Inflammatory macrophage treated with lipopolysaccharide for 4 hours (primary cell): ENCODE measurements at regions not wholly inside any gene's neighbourhood (a gene's known extent, or its start where the extent isn't known, plus 50 kb on each side); places are given as distances from the start of the nearest gene placed in this dataset.
A peak's percentile ranks its signal among the peaks of the same experiment; 100 is the strongest.

Source experiments
- DNase-seq: peaks from one replicate; pipeline ENCODE4 v3.0.0-alpha.2; 2020

DNA sequence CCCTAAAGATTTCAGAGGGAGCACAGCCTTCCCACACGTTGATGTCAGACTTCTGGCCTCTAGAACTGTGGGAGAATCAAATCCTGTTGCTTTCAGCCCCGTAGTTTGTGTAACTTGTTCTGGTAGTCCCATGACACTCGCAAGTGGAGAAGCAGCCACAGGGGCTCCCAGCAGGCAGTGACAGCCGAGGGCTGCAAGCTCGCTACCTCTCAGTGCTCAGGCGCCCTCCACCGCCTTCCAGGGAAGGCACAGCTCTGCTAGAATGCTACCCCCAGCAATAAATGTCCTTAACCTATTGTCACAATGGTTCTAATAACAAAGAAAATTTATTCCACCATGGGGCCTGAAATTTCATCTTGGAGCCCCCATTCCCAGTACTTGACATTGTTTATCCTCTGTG is 143.1 kb upstream of the ZNF236 start:
- no peak for DNase-seq

DNA sequence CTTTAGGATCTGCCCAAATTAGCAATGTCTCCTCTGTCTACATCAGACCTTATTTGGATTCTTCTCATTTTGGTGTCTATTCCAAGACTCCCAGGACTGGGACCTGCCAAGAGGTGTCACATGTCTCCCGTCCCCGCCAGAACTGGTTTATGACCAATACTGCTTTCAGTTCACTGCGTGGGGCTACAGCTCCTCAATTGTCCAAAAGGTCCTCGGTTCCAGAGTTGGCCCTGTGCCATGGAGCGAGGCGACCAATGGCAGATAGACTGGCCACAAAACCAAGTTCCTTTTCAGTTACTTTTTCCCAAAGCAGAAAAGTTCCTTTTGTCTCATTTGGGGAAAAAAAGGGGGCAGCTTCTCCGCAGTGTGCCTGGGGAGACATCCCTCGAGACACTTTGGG is 144.1 kb upstream of the ZNF236 start:
- DNase-seq = no peak

DNA sequence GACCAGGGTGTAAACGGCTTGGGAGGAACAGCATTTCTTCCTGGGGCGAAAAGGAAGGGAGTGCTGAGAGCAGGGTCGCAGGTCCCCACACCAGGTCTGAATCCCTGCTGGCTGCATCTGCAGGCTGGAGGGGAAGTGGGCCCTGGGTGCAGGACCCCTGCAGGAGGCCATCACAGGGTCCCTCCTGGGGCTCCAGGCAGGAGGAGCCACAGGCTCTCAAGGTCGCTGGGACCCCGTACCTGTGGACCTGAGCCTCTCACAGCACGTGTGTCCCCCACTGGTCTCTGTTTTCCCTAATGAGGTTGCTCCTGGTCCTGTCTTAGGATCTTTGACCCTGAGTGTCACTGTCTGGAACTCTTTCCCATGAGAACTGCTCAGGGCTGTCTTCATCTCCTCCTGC is 147.8 kb upstream of the ZNF236 start:
- no peak for DNase-seq

DNA sequence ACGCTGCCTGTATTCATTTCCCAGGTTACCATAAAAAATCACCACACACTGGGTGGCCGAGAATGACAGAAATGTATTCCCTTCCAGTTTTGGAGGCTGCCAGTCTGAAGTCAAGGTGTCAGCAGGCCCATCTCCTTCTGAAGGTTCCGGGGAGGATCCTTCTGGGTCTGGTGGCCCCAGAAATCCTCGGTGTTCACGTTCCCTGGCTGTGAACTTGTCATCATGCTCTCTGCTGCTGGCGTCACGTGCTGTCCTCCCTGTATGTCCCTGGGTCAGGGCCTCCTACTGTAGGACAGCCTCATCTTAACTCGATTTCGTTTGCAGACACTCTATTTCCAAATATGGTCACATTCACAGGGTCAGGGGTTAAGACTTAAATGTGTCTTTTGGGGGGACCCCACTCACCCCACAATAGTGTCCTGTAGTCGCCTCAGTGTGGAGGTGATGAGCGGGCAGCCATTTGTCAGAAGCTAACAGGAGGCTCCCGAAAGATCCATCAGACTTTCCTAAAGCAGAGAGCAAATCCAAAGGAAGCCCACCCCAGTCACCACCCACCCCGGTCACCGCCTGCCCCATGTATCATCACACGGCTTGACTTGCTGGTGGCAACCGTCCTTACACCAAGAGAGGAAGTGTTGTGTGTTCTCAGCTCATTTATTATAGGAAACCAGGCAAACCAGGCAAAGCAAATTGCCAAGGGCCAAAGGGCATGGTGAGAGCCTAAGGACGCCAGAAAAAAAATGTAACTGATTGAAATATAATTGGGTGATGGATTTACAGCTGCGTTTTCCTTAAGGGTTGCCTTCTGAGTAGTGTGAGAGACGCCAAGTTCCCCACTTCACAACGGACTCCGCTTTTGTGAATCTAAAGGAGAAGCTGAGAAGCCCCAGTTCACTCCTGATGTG is 148.8 kb upstream of the ZNF236 start:
- DNase-seq = no peak

DNA sequence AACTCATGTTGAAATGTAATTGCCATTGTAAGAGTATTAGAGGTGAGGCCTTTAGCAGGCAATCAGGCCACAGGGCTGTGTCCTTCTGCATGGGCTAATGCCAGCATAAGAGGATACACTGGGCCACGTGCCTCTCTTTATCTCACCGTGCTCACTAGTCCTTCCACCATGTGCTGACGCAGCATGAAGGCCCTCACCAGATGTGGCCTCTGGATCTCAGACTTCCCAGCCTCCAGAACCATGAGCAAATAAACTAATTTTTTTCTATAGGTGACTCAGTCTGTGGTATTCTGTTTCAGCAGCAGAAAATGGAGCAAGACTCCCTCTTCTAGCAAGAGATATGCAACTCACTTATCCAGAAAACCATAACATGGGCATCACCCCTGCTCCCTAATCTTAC is 149.7 kb upstream of the ZNF236 start:
- no peak for DNase-seq

DNA sequence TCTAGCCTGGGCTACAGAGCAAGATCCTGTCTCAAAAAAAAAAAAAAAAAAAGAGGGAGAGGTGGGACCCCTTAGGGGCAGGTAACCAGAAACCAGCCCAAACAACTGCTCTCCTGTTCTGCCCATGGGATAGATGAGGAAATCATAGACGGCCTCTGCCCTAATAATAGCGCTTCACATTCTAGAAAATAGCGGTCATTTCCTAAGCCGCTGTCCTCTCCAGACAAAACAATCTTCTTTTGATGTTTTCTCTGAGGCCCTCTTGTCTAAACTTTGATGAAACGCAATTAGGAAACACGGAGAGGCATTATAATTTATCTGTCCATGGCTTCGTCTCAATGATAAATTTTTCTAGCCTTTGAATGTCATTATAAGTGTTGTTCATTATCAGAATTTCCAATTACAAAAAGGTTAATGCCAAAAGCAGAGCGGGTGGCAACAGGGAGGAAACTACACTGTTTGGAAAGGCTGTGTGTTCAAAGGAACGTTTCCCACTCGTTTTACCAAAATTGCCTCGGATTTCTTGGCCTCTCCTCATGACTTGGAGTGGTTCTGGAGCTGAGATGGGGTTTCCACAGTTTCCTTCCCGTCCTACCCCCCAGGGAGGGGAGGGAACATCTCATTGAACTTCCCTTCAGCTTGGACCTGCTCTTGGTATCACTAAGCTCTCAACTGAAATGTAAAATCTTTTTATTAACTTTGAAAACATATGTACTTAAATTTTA is 151.6 kb upstream of the ZNF236 start:
- DNase-seq = no peak

DNA sequence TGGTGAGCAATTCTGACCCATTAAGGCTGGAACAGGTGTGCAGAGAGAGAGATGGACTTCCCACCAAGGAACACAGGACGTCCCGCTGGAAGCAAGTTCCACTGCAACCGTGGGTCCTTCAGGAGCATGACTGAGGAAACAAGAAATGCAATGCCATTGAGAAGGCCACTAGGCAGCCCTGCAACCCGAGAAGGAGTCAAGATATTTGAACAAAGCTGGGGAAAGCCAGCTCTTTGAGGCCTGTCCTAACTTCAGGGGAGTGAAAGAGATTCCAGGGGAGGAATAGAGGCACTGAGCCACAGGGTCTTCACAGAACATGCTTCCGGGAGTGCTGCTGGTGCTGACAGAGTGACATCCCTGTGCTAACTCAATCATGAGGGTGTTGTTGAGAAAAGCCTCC is 153.8 kb upstream of the ZNF236 start:
- no peak for DNase-seq

DNA sequence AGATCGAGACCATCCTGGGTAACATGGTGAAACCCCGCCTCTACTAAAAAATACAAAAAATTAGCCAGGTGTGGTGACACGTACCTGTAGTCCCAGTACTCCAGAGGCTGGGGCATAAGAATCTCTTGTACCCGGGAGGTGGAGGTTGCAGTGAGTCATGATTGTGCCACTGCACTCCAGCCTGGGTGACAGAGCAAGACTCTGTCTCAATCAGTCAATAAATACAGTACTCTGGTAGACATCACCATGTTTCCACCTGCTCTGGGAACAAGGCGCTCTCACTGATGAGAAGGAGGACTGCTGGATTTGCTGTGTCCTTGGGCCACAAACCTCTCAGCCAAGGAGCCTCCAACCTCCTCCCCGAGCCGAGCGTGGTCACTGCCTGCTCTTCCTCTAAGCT is 154.2 kb upstream of the ZNF236 start:
- DNase-seq = no peak

DNA sequence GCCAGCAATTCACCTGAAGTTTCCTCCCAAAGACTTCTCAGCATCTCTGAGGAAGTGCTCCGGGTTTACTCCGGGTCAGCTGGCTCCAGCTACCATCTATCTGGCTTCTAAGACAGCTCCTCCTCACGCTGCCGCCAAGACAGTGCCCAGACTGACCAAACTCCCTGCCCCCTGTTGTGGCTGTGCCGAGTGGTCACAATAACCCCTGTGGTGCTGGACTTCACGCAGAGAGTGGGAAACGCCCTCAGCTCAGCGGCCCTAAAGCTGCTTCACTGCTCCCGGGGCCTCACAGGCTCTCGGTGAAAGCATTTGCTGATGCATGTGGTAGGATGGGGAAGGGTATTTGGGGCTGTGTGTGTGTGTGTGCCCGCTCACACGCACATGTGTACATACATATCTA is 154.8 kb upstream of the ZNF236 start:
- DNase-seq = no peak

DNA sequence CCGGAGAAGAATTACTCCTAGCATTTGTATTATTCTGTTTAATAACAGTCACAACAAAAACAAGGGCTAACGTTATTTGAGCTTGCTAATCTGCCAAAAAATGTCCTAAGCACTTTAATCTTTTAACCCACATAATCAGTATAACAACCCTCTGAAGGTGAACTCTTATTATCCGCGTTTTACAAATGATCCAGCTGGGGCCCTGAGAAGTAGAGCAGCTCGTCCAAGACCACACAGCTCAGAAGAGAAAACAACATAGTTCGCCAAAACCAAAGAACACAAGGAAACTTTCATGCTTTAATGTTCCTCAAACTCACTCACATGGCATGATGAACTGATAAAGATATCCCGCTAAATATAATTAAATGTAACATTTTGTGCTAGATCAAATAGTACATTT is 159.7 kb upstream of the ZNF236 start:
- no peak for DNase-seq

DNA sequence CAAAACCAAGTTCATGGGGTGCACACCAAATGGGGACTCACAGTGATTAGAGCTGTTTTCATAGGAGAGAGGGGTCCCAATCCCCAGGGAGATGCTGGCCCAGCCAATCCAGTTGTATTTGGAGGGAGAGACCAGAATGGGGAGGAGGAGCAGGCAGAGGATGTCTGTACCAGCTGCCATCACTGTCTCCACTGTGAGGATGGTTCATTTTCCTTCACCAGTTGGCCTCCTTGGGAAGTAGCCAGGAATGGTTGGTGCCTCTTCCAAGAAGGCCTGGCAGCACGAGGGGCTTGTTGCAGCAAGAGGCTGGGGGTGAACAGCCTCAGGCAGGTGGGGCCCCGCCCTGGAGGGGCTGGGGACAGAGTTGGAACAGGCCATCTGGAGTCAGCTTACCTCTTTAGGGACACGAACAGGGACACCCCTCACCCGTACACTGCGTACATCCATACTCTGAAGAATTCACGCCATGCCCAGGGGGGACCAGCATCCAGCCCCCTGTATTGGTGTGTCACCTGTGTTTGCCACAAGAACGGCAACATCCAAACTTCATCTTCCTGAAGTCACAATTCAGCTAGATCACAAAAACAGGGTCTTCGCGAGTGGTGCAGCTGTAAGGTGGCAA is 161.7 kb upstream of the ZNF236 start:
- no peak for DNase-seq

DNA sequence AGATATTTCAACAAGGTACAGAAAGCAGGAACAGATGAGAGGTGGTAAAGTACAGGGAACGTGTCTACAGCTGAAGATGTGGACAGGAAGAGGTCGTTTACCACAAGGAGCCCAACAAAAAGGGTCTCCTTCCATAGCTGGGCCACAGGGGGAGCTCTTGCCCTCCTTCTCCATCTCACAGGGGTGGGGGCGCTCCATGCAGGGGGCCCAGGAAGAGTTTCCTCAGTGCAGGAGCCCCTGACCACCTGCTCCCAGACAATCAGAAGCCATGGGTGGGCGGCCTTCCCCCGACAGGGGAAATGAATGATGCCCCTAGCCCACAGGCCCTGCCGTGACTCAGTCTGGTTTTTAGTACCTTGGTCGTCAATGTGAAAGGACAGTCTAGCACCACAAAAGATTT is 163.6 kb upstream of the ZNF516 start:
- DNase-seq = no peak

DNA sequence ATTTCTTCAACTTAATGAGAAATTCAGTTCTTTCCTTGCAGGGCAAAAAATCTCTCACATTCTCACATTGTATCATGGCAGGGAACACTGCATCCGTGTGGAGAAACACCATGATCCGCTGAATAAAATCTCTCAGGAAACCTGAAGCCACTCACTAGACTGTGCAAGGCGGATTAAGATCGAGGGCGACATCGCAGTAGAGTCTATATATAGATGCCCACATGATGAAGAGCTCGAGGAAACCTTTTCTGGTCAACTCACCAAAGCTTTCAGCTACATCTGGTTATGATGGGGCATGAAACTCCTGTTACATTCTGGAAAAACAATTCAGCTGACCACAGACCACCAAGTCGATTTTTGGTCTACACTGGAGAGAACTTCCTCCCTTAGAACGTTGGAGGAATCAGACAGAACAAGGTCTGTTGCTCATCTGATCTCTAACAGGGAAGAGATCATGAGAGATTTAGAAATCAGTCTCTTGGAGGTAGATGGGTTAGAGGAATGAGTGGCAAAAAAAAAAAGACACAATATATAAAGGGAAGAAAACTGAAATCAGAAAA is 162.9 kb upstream of the ZNF516 start:
- DNase-seq = no peak

DNA sequence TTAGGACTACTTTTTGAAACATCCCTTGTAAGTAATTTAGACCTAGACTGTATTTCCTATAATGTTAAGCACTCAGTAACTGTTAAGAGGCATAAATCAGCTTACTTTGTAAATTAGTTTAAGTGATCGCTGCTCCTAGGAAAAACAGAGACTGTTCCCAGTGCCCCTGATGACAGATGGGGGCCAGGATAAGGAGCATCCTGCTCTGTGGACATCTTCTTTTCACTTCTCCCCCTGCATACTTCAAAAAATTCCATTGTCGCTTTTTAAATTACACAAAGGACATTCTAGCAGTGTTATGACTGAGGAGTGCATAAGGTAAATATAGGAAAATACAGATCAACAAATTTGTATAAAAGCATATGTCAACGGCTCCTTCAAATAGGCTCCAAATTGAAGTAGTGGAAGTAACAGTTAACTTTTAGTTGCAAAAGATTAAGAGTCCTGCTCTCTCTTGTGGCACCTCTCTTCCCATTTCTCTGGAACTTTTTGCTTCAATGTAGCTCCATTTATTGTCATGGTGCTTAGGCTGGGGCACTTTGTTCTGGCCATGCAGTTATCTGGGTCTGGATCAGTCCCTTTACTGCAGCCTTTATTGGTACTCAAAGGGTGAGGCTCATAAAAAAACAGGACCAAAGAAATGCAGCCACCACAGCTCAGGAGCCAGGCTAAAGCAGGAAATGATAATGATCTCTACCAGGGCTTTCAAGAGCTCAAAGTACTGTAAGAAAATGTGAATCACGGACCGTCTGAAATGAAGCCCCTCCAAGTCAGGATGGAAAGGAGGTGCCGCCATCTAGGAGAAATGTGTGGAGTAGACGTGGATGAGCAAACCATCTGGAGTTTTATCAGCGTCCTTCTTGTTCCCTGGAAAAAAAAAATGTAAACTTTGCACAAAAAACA is 162.1 kb upstream of the ZNF516 start:
- DNase-seq = no peak

DNA sequence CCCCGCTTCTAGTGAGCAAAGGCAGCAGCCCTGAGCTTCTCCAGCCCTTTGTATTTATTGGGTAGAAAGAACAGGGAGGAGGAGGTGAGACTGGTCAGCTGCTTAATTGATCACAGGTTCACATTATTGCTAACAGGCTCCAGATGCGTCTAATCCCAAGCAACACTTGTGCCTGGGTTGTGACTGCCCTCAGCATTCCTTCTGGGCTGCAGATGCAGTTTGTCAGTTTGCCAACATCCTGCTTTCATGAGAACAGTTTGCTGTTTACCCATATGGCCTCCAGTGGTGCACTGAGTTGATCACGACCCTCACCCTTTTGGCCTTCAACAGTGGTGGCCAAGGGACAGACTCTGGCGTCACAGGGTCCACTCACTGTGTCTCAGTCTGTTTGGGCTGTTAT is 159.5 kb upstream of the ZNF516 start:
- DNase-seq = no peak

DNA sequence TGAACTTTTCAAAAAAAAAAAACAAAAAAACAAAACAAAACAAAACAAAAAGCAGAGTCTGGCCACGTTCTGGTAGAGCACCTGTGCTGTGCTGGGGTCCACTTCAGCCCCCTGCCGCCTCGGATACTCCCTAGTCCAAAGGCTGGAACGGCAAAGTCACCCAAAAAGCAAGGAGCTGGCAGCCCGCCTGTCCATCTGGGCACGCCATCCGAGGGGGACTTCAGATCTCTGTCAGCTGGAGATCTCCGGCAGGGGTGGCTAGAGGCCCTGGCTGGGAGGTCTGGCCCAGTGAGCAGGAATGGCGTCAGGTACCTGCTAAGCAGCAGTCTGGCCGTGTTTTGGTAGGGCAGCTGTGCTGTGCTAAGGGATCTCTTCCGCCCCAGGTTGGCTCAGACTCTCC is 152.3 kb upstream of the ZNF516 start:
- no peak for DNase-seq

DNA sequence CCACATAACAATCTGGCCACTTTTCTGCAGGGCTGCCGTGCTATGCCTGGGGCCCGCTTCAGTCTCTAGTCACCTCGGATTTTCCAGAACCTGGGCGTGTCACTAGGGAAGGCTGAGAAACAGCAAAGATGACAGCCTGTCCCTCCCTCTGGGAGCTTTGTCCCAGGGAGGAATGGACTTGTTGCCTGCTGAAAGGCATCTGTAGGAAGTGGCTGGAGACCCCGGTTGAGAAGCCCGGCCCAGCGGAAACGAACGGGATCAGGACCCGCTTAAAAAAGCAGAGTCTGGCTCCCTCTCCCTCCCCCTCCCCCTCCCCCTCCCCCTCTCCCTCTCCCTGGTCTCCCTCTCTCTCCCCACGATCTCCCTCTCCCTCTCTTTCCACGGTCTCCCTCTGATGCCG is 149.5 kb upstream of the ZNF516 start:
- DNase-seq = no peak

DNA sequence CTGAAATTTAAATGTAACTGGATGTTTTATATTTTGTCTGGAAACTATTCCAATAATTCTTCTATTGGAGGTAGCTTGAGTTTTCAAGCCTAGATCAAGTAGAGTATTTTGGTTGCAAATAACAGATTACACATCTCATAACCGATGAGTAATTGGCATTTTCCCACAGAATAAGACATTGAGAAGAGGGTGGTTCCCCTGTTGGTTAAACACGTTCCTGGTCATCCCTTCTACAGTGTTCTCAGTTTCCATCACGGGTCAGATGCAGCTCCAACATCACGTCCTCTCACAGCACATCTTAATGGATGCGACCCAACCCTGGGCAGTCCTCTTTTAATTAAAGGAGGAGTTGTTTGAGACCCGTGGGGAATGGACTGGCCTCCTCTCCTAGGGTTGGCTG is 149.0 kb upstream of the ZNF516 start:
- DNase-seq = no peak

DNA sequence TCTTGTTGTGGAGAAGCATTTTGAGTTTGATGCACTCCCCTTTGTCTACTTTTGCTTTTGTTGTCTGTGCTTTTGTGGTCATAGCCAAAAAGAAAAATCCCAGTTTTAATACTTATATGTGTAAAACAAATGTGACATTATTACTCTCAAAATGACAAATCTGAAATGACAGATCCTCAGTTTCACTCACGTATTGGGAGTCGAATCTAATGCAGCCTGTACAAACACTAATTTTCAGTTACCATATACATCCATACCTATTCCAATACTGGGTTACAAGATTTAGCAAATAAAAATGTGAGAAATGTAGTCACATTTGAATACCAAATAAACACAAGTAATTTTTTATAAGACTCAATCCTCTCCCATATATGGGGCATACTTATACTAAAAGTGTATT is 148.2 kb upstream of the ZNF516 start:
- no peak for DNase-seq

DNA sequence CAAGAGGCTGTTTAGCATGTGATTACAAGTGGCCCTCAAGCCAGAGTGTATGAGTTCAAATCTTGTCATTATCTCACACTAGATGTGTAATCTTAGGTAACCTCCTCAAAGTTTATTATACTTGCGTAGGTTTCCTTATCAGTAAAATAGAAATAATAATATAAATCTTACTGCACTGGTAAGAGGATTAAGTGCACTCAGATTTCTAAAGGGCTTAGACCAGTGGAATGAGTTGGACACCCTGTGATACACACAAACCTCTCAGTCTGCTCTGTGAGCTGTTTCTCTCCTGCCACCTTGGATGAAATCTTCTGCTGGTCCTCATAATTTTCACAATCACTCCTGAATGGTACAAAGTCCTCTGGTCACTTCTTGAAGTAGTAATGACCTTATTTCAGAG is 145.4 kb upstream of the ZNF516 start:
- DNase-seq = no peak

DNA sequence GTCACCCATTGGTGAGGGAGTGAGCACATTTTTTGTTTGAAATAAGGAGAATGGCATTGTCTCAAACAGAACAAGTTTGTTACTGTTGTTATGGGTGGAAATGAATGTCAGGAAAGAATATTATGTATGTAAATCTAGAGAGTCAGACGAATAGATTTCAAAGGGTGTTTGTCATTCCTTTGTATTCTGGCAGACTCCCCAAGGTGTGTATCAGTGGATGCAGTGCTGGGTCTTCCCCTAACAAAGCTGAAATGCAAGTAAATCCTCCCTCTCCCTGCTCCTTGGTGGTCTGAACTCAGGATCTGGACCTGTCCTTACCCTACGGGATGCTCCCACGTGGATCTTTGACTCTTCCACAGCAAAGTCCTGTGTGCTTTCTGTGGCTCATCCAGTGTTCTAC is 139.5 kb upstream of the ZNF516 start:
- DNase-seq = no peak

DNA sequence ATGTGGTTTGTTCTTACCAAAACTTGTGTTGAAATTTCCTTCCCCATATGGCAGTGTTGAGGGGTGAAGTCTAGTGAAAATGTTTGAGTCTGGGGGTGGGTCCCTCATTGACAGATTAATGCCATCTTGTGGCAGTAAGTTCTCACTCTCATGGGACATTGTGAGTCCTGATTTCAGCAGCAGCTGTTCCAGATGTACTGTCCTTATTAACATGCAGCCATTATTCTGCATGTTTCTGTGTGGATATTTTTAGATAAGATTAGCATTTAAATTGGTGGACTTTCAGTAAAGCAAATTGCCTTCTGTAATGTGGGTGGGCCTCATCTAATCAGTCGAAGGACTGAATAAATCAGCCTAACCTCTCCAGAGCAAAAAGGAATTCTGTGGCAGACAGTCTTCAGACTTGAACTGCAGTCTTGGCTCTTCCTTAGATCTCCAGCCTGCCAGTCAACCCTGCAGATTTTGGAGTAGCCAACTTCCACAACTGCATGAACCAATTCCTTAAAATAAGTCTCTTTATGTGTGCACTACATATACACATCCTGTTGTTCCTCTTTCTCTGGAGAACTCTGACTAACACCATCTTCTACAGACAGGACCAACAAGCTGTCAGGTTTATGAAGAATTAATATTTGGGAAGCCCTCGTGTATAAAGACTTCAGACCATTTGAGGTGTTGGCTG is 138.7 kb upstream of the ZNF516 start:
- peak; percentile 14 for DNase-seq
